ENCODE measurements at regions not wholly inside any gene's neighbourhood (a gene's known extent, or its start where the extent isn't known, plus 50 kb on each side); places are given as distances from the start of the nearest gene placed in this dataset.

- Mint-ChIP-seq H3K27ac (no peak overlapping the region), H3K4me1 (ENCODE audit: unreplicated experiment) (no peaks in the 10 kb centered on the region), H3K27me3 (peaks cover 19% of the 10 kb centered on the region), H3K9me3 (no peaks in the 10 kb centered on the region), H3K36me3 (no peaks in the 10 kb centered on the region), H3K4me3 (no peak overlapping the region)
- TF ChIP-seq CTCF (conservative IDR thresholded peaks at IDR 0.05) = no peak
- no peak for DNase-seq (ENCODE audit: extremely low spot score, unreplicated experiment)
Observed at GRCh38 chr10:3008518-3009195, 58.7 kb upstream of the PFKP start.

GRCh38 chr10:3006607-3007006, 60.7 kb upstream of the PFKP start:
- no peak for TF ChIP-seq CTCF (conservative IDR thresholded peaks at IDR 0.05)
- DNase-seq (ENCODE audit: extremely low spot score, unreplicated experiment) = no peak
- no peak overlapping the region for H3K27ac Mint-ChIP-seq
- H3K9me3 Mint-ChIP-seq = no peaks in the 10 kb centered on the region
- no peak overlapping the region for H3K4me3 Mint-ChIP-seq
- H3K4me1 Mint-ChIP-seq (ENCODE audit: unreplicated experiment) = no peaks in the 10 kb centered on the region
- H3K27me3 Mint-ChIP-seq = peaks cover 25% of the 10 kb centered on the region
- no peaks in the 10 kb centered on the region for H3K36me3 Mint-ChIP-seq

GRCh38 chr10:3006093-3006492, 61.3 kb upstream of the PFKP start:
- TF ChIP-seq CTCF (conservative IDR thresholded peaks at IDR 0.05) = no peak
- H3K4me3 Mint-ChIP-seq = no peak overlapping the region
- no peaks in the 10 kb centered on the region for H3K4me1 Mint-ChIP-seq (ENCODE audit: unreplicated experiment)
- no peak overlapping the region for H3K27ac Mint-ChIP-seq
- peaks cover 27% of the 10 kb centered on the region for H3K27me3 Mint-ChIP-seq
- H3K36me3 Mint-ChIP-seq = no peaks in the 10 kb centered on the region
- H3K9me3 Mint-ChIP-seq = no peaks in the 10 kb centered on the region
- DNase-seq (ENCODE audit: extremely low spot score, unreplicated experiment) = no peak

- no peak overlapping the region for H3K27ac Mint-ChIP-seq
- no peak for DNase-seq (ENCODE audit: extremely low spot score, unreplicated experiment)
- peaks cover 16% of the 10 kb centered on the region for H3K27me3 Mint-ChIP-seq
- peaks cover 3% of the 10 kb centered on the region for H3K9me3 Mint-ChIP-seq
- no peaks in the 10 kb centered on the region for H3K4me1 Mint-ChIP-seq (ENCODE audit: unreplicated experiment)
- H3K36me3 Mint-ChIP-seq = no peaks in the 10 kb centered on the region
- no peak overlapping the region for H3K4me3 Mint-ChIP-seq
- TF ChIP-seq CTCF (conservative IDR thresholded peaks at IDR 0.05) = no peak
Observed at GRCh38 chr10:3002304-3002703, 65.0 kb upstream of the PFKP start.

GRCh38 chr10:3000048-3000447, 67.3 kb upstream of the PFKP start:
- Mint-ChIP-seq H3K9me3 (peaks cover 3% of the 10 kb centered on the region), H3K27ac (no peak overlapping the region), H3K4me1 (ENCODE audit: unreplicated experiment) (no peaks in the 10 kb centered on the region), H3K36me3 (no peaks in the 10 kb centered on the region), H3K4me3 (no peak overlapping the region), H3K27me3 (peaks cover 20% of the 10 kb centered on the region)
- no peak for DNase-seq (ENCODE audit: extremely low spot score, unreplicated experiment)
- TF ChIP-seq CTCF (conservative IDR thresholded peaks at IDR 0.05) = no peak
